ENCODE measurements at regions not wholly inside any gene's neighbourhood (a gene's known extent, or its start where the extent isn't known, plus 50 kb on each side); places are given as distances from the start of the nearest gene placed in this dataset.

DNA sequence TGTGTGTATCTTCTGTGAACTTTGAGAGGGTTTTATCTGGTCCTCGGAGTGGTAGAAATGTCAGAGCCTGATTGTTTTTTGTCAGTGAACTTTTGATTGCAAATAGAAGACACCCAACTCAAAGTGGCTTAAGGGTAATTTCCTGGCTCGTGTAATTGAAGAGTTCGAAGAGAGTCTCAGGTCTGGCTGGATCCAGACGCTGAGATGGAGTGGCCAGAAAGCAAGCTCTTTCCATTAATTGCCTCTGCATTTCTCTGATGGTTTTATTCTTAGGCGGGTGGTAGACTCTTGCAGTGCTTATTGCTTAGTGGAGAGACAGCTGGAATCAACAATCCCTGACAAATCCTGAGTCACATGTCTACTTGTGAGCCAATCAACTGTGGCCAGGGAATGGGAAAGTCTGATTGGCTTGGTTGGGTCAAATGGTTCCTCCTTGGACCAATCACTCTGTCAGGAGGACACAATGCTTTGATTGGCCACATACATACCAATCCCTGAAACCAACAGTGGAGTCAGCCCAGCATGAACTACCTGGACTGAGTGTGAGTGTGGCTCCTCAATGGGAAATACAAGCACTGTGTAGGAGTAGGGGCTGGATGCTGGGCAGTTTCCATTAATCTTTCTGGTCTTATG is 330.5 kb downstream of the AACS start:
- peaks cover 2% of the 10 kb centered on the region; the same call in 1 of the 2 replicates for H3K27me3 ChIP-seq (ENCODE audit: low read length)
- H3K9me2 ChIP-seq (replicated peaks; ENCODE audit: insufficient read depth, low read length): no peaks in the 10 kb centered on the region
- no peak overlapping the region for H2AFZ ChIP-seq (ENCODE audit: low read length)
- H3K27ac ChIP-seq (ENCODE audit: low read length): no peak overlapping the region
- H3K36me3 ChIP-seq (ENCODE audit: insufficient read depth, low read length): no peaks in the 10 kb centered on the region
- H3K9ac ChIP-seq (ENCODE audit: low read length): no peak overlapping the region
- H3K4me3 ChIP-seq (ENCODE audit: low read length): no peak overlapping the region
- DNase-seq: peak; percentile 44
- H3K79me2 ChIP-seq (ENCODE audit: low read length): no peaks in the 10 kb centered on the region
- H4K20me1 ChIP-seq (ENCODE audit: insufficient read depth, low read depth, low read length): no peaks in the 10 kb centered on the region
- no peaks in the 10 kb centered on the region for H3K4me1 ChIP-seq (ENCODE audit: low read length)
- no peaks in the 10 kb centered on the region for H3K9me3 ChIP-seq (ENCODE audit: low read length)
- H3K4me2 ChIP-seq (ENCODE audit: low read depth, low read length, poor library complexity, severe bottlenecking): no peak overlapping the region

DNA sequence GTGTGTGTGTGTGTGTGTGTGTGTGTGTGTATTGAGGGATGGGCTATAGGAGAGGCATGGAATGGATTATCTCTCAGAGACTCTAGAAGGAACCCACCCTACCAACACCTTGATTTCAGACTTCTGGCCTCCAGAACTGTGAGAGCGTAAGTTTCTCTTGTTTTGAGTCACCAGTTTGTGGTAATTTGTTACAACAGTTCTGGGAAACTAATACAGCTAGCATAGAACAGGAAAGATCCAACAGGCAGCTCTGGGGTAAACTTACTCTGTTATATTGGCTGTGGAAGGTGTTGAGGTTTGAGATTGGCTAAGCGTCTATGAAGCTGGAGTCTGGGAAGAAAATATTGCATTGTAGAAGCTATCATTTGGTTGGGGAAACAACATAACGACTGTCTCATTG is 334.3 kb downstream of the AACS start:
- no peak overlapping the region for H3K4me2 ChIP-seq (ENCODE audit: low read depth, low read length, poor library complexity, severe bottlenecking)
- no peak overlapping the region for H3K9ac ChIP-seq (ENCODE audit: low read length)
- no peak overlapping the region for H2AFZ ChIP-seq (ENCODE audit: low read length)
- DNase-seq: no peak
- H3K4me3 ChIP-seq (ENCODE audit: low read length): no peak overlapping the region
- no peaks in the 10 kb centered on the region for H3K79me2 ChIP-seq (ENCODE audit: low read length)
- peaks cover 13% of the 10 kb centered on the region for H3K4me1 ChIP-seq (ENCODE audit: low read length)
- H3K36me3 ChIP-seq (ENCODE audit: insufficient read depth, low read length): no peaks in the 10 kb centered on the region
- H3K9me3 ChIP-seq (ENCODE audit: low read length): no peaks in the 10 kb centered on the region
- no peaks in the 10 kb centered on the region for H4K20me1 ChIP-seq (ENCODE audit: insufficient read depth, low read depth, low read length)
- no peak overlapping the region for H3K27ac ChIP-seq (ENCODE audit: low read length)
- H3K27me3 ChIP-seq (ENCODE audit: low read length): peaks cover 4% of the 10 kb centered on the region; the same call in 1 of the 2 replicates
- no peaks in the 10 kb centered on the region for H3K9me2 ChIP-seq (replicated peaks; ENCODE audit: insufficient read depth, low read length)

DNA sequence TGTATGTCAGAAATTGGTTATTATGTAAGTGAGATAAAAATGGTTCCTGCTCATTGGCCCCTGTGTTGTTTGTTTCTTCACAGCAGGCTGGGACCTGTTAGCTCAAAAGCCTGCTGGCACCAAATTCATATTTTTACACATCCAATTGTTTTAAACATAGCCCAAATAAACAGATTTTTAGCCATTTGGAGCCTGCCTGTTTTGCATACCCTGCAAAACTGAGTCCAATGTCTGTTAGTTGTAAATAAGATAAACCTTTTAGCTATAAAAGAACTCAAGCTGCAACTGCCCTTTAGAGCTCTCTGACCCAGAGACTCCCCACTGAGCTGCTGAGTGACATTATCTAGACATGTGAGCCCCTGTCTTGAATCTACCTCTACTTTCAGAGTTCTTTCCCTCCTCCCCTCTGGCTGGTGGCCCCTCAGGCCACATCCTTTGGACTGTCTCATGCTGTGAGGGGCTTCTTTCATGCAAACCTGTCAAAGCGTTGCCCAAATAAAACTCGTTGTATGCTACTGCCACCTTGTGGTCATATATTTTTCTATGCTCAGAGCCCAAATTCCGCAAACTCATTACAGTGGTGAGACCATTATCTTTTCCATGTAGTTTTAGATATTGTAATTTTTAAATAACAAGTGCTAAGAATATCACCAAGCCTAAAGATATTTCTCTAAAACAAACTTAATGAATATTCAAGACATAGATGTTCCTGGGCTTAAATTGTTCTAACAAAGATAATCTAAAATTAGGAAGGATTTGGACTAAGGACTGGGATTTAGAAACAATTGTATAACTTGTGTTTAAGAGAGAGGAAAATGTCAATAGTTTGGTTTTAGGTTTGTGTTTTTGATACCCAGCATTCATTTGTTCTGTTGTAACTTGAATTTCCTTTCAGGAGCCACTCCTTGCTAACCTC is 337.9 kb downstream of the AACS start:
- no peaks in the 10 kb centered on the region for H3K79me2 ChIP-seq (ENCODE audit: low read length)

DNA sequence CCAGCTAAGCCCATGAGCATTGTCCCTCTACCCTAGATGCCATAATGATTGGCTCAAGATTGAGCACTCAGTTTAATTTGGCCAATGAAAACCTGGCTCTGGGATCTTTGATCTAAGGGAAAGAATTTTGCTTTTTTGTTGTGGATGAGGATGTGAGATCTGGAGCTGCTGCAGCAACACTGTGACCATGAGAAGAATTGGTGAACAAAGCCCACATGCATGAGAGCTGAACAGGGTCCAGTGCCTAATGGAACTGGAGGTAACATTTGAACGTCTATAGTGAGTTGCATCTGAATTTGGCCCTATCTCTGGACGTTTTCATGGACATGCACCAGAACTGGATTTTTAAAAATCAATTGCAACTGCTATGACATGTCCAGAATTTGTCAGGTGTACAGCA is 338.6 kb downstream of the AACS start:
- no peak for DNase-seq
- Histone ChIP-seq H4K20me1 (ENCODE audit: insufficient read depth, low read depth, low read length) (no peaks in the 10 kb centered on the region), H3K9ac (ENCODE audit: low read length) (no peak overlapping the region), H3K9me3 (ENCODE audit: low read length) (no peaks in the 10 kb centered on the region), H3K27ac (ENCODE audit: low read length) (no peak overlapping the region), H3K79me2 (ENCODE audit: low read length) (no peaks in the 10 kb centered on the region), H3K9me2 (replicated peaks; ENCODE audit: insufficient read depth, low read length) (no peaks in the 10 kb centered on the region), H3K4me3 (ENCODE audit: low read length) (no peak overlapping the region), H2AFZ (ENCODE audit: low read length) (no peak overlapping the region), H3K4me2 (ENCODE audit: low read depth, low read length, poor library complexity, severe bottlenecking) (no peak overlapping the region), H3K27me3 (ENCODE audit: low read length) (peaks cover 7% of the 10 kb centered on the region; the same call in 1 of the 2 replicates), H3K4me1 (ENCODE audit: low read length) (peaks cover 46% of the 10 kb centered on the region), H3K36me3 (ENCODE audit: insufficient read depth, low read length) (no peaks in the 10 kb centered on the region)

More for the DNA sequence above, 337.9 kb downstream of the AACS start:
- Histone ChIP-seq H3K9ac (ENCODE audit: low read length) (no peak overlapping the region), H4K20me1 (ENCODE audit: insufficient read depth, low read depth, low read length) (no peaks in the 10 kb centered on the region), H3K4me1 (ENCODE audit: low read length) (peaks cover 43% of the 10 kb centered on the region), H3K27me3 (ENCODE audit: low read length) (peaks cover 7% of the 10 kb centered on the region; the same call in 1 of the 2 replicates), H2AFZ (ENCODE audit: low read length) (no peak overlapping the region), H3K9me2 (replicated peaks; ENCODE audit: insufficient read depth, low read length) (no peaks in the 10 kb centered on the region), H3K27ac (ENCODE audit: low read length) (no peak overlapping the region), H3K36me3 (ENCODE audit: insufficient read depth, low read length) (no peaks in the 10 kb centered on the region), H3K9me3 (ENCODE audit: low read length) (no peaks in the 10 kb centered on the region), H3K4me2 (ENCODE audit: low read depth, low read length, poor library complexity, severe bottlenecking) (no peak overlapping the region), H3K4me3 (ENCODE audit: low read length) (no peak overlapping the region)
- DNase-seq: peak; percentile 91

DNA sequence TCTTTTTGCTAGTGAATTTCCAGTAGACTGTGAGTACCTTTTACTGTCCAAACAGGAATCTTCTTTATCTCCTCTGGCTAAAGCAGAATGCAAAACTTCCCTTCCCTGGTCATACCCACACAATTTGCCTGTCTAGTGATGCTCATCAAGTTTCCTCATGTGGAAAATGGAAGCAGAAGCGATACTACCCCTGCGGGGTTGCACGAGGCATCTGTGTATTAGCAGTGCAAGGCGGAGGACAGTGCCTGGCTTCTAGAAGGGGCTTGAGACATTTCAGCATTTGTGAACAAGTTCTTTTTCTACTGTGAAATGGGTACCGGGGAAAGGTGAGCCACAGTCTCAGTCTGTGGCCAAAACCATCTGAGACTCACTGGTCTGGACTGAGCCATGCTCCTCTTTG is 340.9 kb downstream of the AACS start:
- no peaks in the 10 kb centered on the region for H3K36me3 ChIP-seq (ENCODE audit: insufficient read depth, low read length)
- 0 out of 2 replicates have a peak overlapping the region, but pooled peaks have one; percentile 10 for H2AFZ ChIP-seq (ENCODE audit: low read length)
- no peaks in the 10 kb centered on the region for H3K9me3 ChIP-seq (ENCODE audit: low read length)
- peak overlapping the region; percentile 56 for H3K9ac ChIP-seq (ENCODE audit: low read length)
- H3K9me2 ChIP-seq (replicated peaks; ENCODE audit: insufficient read depth, low read length): no peaks in the 10 kb centered on the region
- H3K79me2 ChIP-seq (ENCODE audit: low read length): no peaks in the 10 kb centered on the region
- H4K20me1 ChIP-seq (ENCODE audit: insufficient read depth, low read depth, low read length): no peaks in the 10 kb centered on the region
- H3K27me3 ChIP-seq (ENCODE audit: low read length): peaks cover 5% of the 10 kb centered on the region; the same call in 1 of the 2 replicates
- H3K4me2 ChIP-seq (ENCODE audit: low read depth, low read length, poor library complexity, severe bottlenecking): peak overlapping the region; percentile 72
- peak overlapping the region; percentile 80 for H3K27ac ChIP-seq (ENCODE audit: low read length)
- peak; percentile 92 for DNase-seq
- peaks cover 46% of the 10 kb centered on the region for H3K4me1 ChIP-seq (ENCODE audit: low read length)
- H3K4me3 ChIP-seq (ENCODE audit: low read length): peak overlapping the region; percentile 54

DNA sequence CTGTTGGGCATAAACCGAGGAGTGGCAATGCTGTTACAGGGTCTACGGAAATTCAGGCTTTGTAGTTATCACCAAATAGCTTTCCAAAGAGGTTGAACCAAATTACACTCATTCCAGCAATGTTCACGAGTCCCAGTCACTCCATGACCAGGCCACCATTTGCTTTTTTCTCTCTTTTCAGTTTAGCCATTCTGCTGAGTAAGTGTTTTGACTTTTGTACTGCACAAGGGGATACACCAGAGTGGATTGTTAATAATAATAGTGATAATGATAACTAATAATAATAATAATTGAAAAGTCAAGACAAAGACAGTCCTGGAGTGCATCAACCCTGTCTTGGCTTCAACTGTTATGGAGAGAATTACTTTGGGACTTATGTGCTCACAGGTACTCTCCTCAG is 343.5 kb downstream of the AACS start:
- Histone ChIP-seq H4K20me1 (ENCODE audit: insufficient read depth, low read depth, low read length) (no peaks in the 10 kb centered on the region), H2AFZ (ENCODE audit: low read length) (no peak overlapping the region), H3K9me2 (replicated peaks; ENCODE audit: insufficient read depth, low read length) (no peaks in the 10 kb centered on the region), H3K27ac (ENCODE audit: low read length) (no peak overlapping the region), H3K4me2 (ENCODE audit: low read depth, low read length, poor library complexity, severe bottlenecking) (no peak overlapping the region), H3K36me3 (ENCODE audit: insufficient read depth, low read length) (no peaks in the 10 kb centered on the region), H3K27me3 (ENCODE audit: low read length) (peaks cover 3% of the 10 kb centered on the region; the same call in 1 of the 2 replicates), H3K4me3 (ENCODE audit: low read length) (no peak overlapping the region), H3K79me2 (ENCODE audit: low read length) (no peaks in the 10 kb centered on the region), H3K9ac (ENCODE audit: low read length) (no peak overlapping the region), H3K4me1 (ENCODE audit: low read length) (peaks cover 42% of the 10 kb centered on the region), H3K9me3 (ENCODE audit: low read length) (no peaks in the 10 kb centered on the region)
- no peak for DNase-seq

DNA sequence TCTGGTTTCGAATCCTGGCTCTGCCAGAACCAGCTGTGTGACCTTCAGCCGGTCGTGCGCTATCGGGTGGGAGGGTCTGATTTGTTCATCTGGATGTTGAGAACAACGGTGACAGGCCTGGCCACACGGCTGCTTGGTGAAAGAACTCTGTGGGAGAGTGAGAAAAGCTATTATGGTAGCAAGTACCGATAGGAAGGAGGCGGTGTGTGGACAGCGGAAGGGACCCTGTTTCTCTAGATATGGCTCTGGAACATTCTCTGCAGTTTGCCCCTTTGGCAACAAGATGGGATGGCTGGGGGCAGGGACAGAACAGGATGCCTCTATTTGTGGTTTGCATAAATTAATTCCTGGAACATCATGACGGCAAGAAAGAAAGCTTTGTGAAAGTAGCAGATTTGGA is 347.3 kb downstream of the AACS start:
- Histone ChIP-seq H3K9me2 (replicated peaks; ENCODE audit: insufficient read depth, low read length) (no peaks in the 10 kb centered on the region), H3K4me3 (ENCODE audit: low read length) (no peak overlapping the region), H2AFZ (ENCODE audit: low read length) (no peak overlapping the region), H3K79me2 (ENCODE audit: low read length) (no peaks in the 10 kb centered on the region), H3K4me2 (ENCODE audit: low read depth, low read length, poor library complexity, severe bottlenecking) (no peak overlapping the region), H3K36me3 (ENCODE audit: insufficient read depth, low read length) (no peaks in the 10 kb centered on the region), H3K4me1 (ENCODE audit: low read length) (peaks cover 19% of the 10 kb centered on the region), H3K9me3 (ENCODE audit: low read length) (no peaks in the 10 kb centered on the region), H3K27ac (ENCODE audit: low read length) (no peak overlapping the region), H3K9ac (ENCODE audit: low read length) (no peak overlapping the region), H4K20me1 (ENCODE audit: insufficient read depth, low read depth, low read length) (no peaks in the 10 kb centered on the region), H3K27me3 (ENCODE audit: low read length) (no peaks in the 10 kb centered on the region; the same call in 1 of the 2 replicates)
- DNase-seq: no peak

DNA sequence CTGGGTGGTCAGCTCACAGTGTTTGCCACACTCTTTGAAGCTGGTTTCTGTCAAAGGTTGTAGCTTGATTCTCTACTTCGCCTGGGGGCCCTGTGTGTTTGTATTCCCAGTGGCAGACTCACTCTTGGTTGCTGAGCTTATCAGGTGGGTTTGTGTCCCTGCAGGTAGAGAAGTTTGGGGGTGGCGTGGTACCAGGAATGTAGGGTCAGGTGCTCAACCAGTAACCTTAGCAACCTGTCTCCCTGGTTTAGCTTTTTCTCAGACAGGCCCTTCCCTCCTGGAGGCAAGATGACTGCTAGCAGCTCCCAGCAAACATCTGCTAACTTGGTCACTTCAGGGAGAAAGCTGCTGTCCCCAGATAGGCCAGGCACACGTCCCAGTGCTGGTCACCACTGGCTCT is 352.2 kb downstream of the AACS start:
- H3K9me2 ChIP-seq (replicated peaks; ENCODE audit: insufficient read depth, low read length): no peaks in the 10 kb centered on the region
- H4K20me1 ChIP-seq (ENCODE audit: insufficient read depth, low read depth, low read length): no peaks in the 10 kb centered on the region
- H3K36me3 ChIP-seq (ENCODE audit: insufficient read depth, low read length): no peaks in the 10 kb centered on the region
- DNase-seq: no peak
- no peak overlapping the region for H3K27ac ChIP-seq (ENCODE audit: low read length)
- no peaks in the 10 kb centered on the region for H3K27me3 ChIP-seq (ENCODE audit: low read length)
- peaks cover 37% of the 10 kb centered on the region for H3K4me1 ChIP-seq (ENCODE audit: low read length)
- no peak overlapping the region for H3K9ac ChIP-seq (ENCODE audit: low read length)
- no peaks in the 10 kb centered on the region; the same call in 1 of the 2 replicates for H3K9me3 ChIP-seq (ENCODE audit: low read length)
- no peak overlapping the region for H3K4me2 ChIP-seq (ENCODE audit: low read depth, low read length, poor library complexity, severe bottlenecking)
- H3K79me2 ChIP-seq (ENCODE audit: low read length): no peaks in the 10 kb centered on the region
- H3K4me3 ChIP-seq (ENCODE audit: low read length): no peak overlapping the region
- H2AFZ ChIP-seq (ENCODE audit: low read length): no peak overlapping the region
